HepG2 (cell line): ENCODE measurements at regions not wholly inside any gene's neighbourhood (a gene's known extent, or its start where the extent isn't known, plus 50 kb on each side); places are given as distances from the start of the nearest gene placed in this dataset.

ENCODE experiments used
- ATAC-seq: fragments of 200-7000 bp; cut with Tn5 transposase; 3 replicates; pipeline ENCODE4 v1.9.1; 2020; ENCODE audit warnings: mild to moderate bottlenecking, moderate library complexity
- BruUV-seq: library from RNA; stranded (reverse); fragments of 400-500 nt; replicated peaks from 2 replicates; lab custom pipeline; 2021; lab: Mats Ljungman, UMichigan
- CTCF ChIA-PET: fragments of 300-600 bp; formaldehyde crosslinking; extraction: SDS; loops from one replicate; lab custom pipeline; 2021; ENCODE audit warnings: low total read pairs, inconsistent platforms, low intra/inter-chr PET ratio; lab: Yijun Ruan, JAX
- POLR2A ChIA-PET: fragments of 350-600 bp; sonication (Branson Sonifier 250); formaldehyde crosslinking; loops from one replicate; lab custom pipeline; 2020; ENCODE audit warnings: antibody characterized with exemption, inconsistent platforms; lab: Yijun Ruan, JAX
- DNase-seq: peaks from one replicate; pipeline ENCODE4 v3.0.0-alpha.2; 2015; ENCODE audit warnings: low spot score
- FAIRE-seq: peaks from 3 replicates; lab custom pipeline; 2011; peaks lifted over from hg19 to GRCh38; lab: Jason Lieb, UNC
- H2AFZ ChIP-seq: one replicate; pipeline ENCODE4 v1.6.1; 2011; ENCODE audit warnings: low read length, inconsistent platforms
- H3K27ac ChIP-seq: fragments of 300-600 bp; 3 replicates; pipeline ENCODE4 v1.8.0; 2011; ENCODE audit warnings: mixed run types, mild to moderate bottlenecking, mixed read lengths, low read length, inconsistent platforms; ENCODE audit not compliant: insufficient read depth; ENCODE audit errors: extremely low read length
- H3K27me3 ChIP-seq, 2 experiments: fragments of 200-600 bp in 1 of 2; 2 replicates in 1 of 2; 3 replicates in 1 of 2; pipeline versions ENCODE4 v1.6.0 to v1.8.0; 2011; ENCODE audit warnings: low read length in 2 of 2, mild to moderate bottlenecking in 2 of 2, moderate library complexity in 2 of 2, inconsistent platforms in 1 of 2; ENCODE audit not compliant: insufficient read depth in 2 of 2, control insufficient read depth in 1 of 2
- H3K36me3 ChIP-seq, 2 experiments: fragments of 200-600 bp in 1 of 2; replicated peaks in 1 of 2; 2 replicates in 1 of 2; 3 replicates in 1 of 2; pipeline versions ENCODE4 v1.5.1 to v1.8.0; 2011; ENCODE audit warnings: low read length in 2 of 2, inconsistent platforms in 1 of 2; ENCODE audit not compliant: insufficient read depth in 2 of 2, control insufficient read depth in 1 of 2
- H3K4me1 ChIP-seq: 2 replicates; pipeline ENCODE4 v1.5.1; 2012; ENCODE audit warnings: low read length, inconsistent platforms; ENCODE audit not compliant: insufficient read depth
- H3K4me2 ChIP-seq: 2 replicates; pipeline ENCODE4 v1.6.0; 2011; ENCODE audit warnings: low read depth, low read length, inconsistent platforms
- H3K4me3 ChIP-seq, 3 experiments: fragments of 200-600 bp in 1 of 3; sonication (generic), shearing (Covaris generic) in 1 of 3; replicated peaks in 1 of 3; 2 replicates each; pipeline ENCODE4 v1.5.1; 2011 to 2016; ENCODE audit warnings: low read length in 3 of 3, inconsistent platforms in 2 of 3, low read depth in 2 of 3, mild to moderate bottlenecking in 2 of 3, control low read depth in 1 of 3, mixed read lengths in 1 of 3; ENCODE audit not compliant: insufficient read depth in 1 of 3
- H3K79me2 ChIP-seq: one replicate; pipeline ENCODE4 v1.6.1; 2011; ENCODE audit warnings: low read length, inconsistent platforms; ENCODE audit not compliant: insufficient read depth
- H3K9ac ChIP-seq: 2 replicates; pipeline ENCODE4 v1.6.0; 2011; ENCODE audit warnings: mild to moderate bottlenecking, low read depth, low read length, inconsistent platforms; ENCODE audit not compliant: insufficient read depth
- H3K9me3 ChIP-seq: 2 replicates; pipeline ENCODE4 v1.5.1; 2012; ENCODE audit warnings: mild to moderate bottlenecking, low read length
- H4K20me1 ChIP-seq: 2 replicates; pipeline ENCODE4 v1.6.0; 2011; ENCODE audit warnings: inconsistent platforms, mild to moderate bottlenecking, low read length, moderate library complexity; ENCODE audit not compliant: insufficient read depth
- KMT2B ChIP-seq: IDR thresholded peaks from 2 replicates; pipeline ENCODE4 v1.6.1; 2016; ENCODE audit warnings: missing genetic modification reagents, missing compliant biosample characterization
- SPEN ChIP-seq: sonication (generic); formaldehyde crosslinking; IDR thresholded peaks from 2 replicates; pipeline ENCODE4 v1.5.1; 2020; ENCODE audit warnings: low read depth, mild to moderate bottlenecking, missing genetic modification reagents
- ZFP90 ChIP-seq: sonication (generic); formaldehyde crosslinking; IDR thresholded peaks from 2 replicates; pipeline ENCODE4 v1.8.0; 2022; ENCODE audit warnings: missing genetic modification reagents, mild to moderate bottlenecking, inconsistent platforms, borderline replicate concordance
- ZNF687 ChIP-seq: sonication (generic); formaldehyde crosslinking; IDR thresholded peaks from 2 replicates; pipeline ENCODE4 v1.5.1; 2020; ENCODE audit warnings: mild to moderate bottlenecking, missing genetic modification reagents, moderate library complexity
- ZNF790 ChIP-seq: sonication (generic); formaldehyde crosslinking; IDR thresholded peaks from 2 replicates; pipeline ENCODE4 v1.8.0; 2022; ENCODE audit warnings: missing genetic modification reagents, mild to moderate bottlenecking, borderline replicate concordance
- ZNF878 ChIP-seq: sonication (generic); formaldehyde crosslinking; IDR thresholded peaks from 2 replicates; pipeline ENCODE4 v1.8.1; 2023; ENCODE audit warnings: mild to moderate bottlenecking, missing genetic modification reagents, moderate library complexity
- ZSCAN30 ChIP-seq: sonication (generic); formaldehyde crosslinking; IDR thresholded peaks from 2 replicates; pipeline ENCODE4 v1.5.0; 2020; ENCODE audit warnings: mild to moderate bottlenecking, missing genetic modification reagents
- WGBS: methylation state at CpG from one replicate; pipeline ENCODE4 v1.1.6; 2017; ENCODE audit warnings: low lambda C conversion rate; 5-methylcytosine and 5-hydroxymethylcytosine counted together
- in situ Hi-C: cut with HindIII; loops from 2 replicates; pipeline ENCODE4 v1.10.0; 2017; ENCODE audit warnings: low pct_unique_long_range_greater_than_20kb; ENCODE audit not compliant: extremely low pct_ligation_motif_present
- intact Hi-C: fragments of 100-400 bp; cut with micrococcal nuclease; formaldehyde crosslinking; loops from one replicate; pipeline ENCODE4 v1.10.0; 2022; ENCODE audit not compliant: unreplicated experiment

- TF ChIP-seq ZNF687 (CRISPR knock-in tag) (no peak), ZNF878 (CRISPR knock-in tag) (no peak), SPEN (CRISPR knock-in tag) (no peak)
These were observed 246.1 kb downstream of the PIK3C3 start (continued) for GRCh38 chr18:42201137-42201536.

- no TSS peak for BruUV-seq
- TF ChIP-seq ZSCAN30 (CRISPR knock-in tag) (no peak), ZNF790 (CRISPR knock-in tag) (no peak), ZFP90 (CRISPR knock-in tag) (no peak), KMT2B (CRISPR knock-in tag) (no peak)
- Histone ChIP-seq H3K4me2 (no peak overlapping the region), H3K9me3 (no peaks in the 10 kb centered on the region), H3K79me2 (no peaks in the 10 kb centered on the region), H3K27me3 (no peaks in the 10 kb centered on the region), H2AFZ (no peak overlapping the region), H3K9ac (no peak overlapping the region), H3K4me1 (no peaks in the 10 kb centered on the region), H4K20me1 (no peaks in the 10 kb centered on the region), H3K36me3 (no peaks in the 10 kb centered on the region), H3K4me3 (no peak overlapping the region), H3K27ac (no peak overlapping the region)
- WGBS: 72% methylated on average over 5 of the region's 5 CpGs
- ChIA-PET POLR2A (no interaction called here), CTCF (no interaction called here)
- ATAC-seq (no peak), DNase-seq (no peak), FAIRE-seq (no peak)
- in situ Hi-C loops (no loop called here), intact Hi-C loops (no loop called here)
These were observed 256.2 kb downstream of the PIK3C3 start for GRCh38 chr18:42211201-42211600.
